ENCODE measurements at regions not wholly inside any gene's neighbourhood (a gene's known extent, or its start where the extent isn't known, plus 50 kb on each side); places are given as distances from the start of the nearest gene placed in this dataset.

DNA sequence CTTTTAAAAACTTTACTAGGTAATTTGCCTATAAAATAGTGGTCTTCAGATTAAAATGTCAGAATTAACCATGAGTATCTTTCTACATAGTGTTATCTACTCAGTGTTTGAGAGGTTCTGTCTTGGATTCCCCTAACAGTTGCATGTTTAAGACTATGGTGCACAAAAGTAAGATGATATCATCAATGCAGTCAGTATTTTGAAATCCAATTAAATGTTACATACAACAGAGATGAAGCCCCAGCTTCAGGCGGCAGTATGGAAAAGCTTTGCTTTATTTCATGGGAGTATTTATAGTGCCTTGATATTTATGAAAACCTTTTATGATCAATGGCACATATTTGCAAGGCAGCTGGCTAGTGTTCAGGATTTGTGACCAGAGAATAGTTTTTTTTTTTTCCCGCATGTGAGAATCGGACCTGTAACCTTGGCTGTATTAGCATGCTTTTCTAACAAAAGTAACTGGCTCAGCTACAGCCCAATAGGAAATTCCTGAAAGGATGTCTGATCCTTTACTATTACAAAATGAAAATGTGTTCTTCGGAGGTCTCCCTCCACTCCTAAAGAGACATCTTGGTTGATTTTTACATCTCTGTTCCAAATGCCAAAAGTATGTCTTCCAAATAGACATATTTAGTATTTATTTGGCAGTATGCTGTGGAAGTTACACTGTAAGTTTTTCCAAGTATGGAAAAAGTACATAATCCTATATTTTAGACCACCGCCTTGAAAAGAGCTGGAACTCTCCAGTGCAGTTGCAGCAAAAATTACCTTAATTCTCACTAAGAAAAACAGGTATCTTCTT lies 319.3 kb upstream of the UBE2E3 start:
- TF ChIP-seq, protein P1, sequence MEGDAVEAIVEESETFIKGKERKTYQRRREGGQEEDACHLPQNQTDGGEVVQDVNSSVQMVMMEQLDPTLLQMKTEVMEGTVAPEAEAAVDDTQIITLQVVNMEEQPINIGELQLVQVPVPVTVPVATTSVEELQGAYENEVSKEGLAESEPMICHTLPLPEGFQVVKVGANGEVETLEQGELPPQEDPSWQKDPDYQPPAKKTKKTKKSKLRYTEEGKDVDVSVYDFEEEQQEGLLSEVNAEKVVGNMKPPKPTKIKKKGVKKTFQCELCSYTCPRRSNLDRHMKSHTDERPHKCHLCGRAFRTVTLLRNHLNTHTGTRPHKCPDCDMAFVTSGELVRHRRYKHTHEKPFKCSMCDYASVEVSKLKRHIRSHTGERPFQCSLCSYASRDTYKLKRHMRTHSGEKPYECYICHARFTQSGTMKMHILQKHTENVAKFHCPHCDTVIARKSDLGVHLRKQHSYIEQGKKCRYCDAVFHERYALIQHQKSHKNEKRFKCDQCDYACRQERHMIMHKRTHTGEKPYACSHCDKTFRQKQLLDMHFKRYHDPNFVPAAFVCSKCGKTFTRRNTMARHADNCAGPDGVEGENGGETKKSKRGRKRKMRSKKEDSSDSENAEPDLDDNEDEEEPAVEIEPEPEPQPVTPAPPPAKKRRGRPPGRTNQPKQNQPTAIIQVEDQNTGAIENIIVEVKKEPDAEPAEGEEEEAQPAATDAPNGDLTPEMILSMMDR (IDR thresholded peaks at IDR 0.05; ENCODE audit: low read length): no peak
- TF ChIP-seq EZH2 (optimal IDR thresholded peaks at IDR 0.05; ENCODE audit: low read depth, low read length): no peak
